ENCODE measurements at regions not wholly inside any gene's neighbourhood (a gene's known extent, or its start where the extent isn't known, plus 50 kb on each side); places are given as distances from the start of the nearest gene placed in this dataset.

GRCh38 chr11:91935120-91935519 is 289.5 kb upstream of the FAT3 start:
- TF ChIP-seq, protein P1, sequence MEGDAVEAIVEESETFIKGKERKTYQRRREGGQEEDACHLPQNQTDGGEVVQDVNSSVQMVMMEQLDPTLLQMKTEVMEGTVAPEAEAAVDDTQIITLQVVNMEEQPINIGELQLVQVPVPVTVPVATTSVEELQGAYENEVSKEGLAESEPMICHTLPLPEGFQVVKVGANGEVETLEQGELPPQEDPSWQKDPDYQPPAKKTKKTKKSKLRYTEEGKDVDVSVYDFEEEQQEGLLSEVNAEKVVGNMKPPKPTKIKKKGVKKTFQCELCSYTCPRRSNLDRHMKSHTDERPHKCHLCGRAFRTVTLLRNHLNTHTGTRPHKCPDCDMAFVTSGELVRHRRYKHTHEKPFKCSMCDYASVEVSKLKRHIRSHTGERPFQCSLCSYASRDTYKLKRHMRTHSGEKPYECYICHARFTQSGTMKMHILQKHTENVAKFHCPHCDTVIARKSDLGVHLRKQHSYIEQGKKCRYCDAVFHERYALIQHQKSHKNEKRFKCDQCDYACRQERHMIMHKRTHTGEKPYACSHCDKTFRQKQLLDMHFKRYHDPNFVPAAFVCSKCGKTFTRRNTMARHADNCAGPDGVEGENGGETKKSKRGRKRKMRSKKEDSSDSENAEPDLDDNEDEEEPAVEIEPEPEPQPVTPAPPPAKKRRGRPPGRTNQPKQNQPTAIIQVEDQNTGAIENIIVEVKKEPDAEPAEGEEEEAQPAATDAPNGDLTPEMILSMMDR (IDR thresholded peaks at IDR 0.05) = no peak
- no peak for TF ChIP-seq POLR2A (IDR thresholded peaks at IDR 0.05; ENCODE audit: low read depth)
